ENCODE measurements at regions not wholly inside any gene's neighbourhood (a gene's known extent, or its start where the extent isn't known, plus 50 kb on each side); places are given as distances from the start of the nearest gene placed in this dataset.

GRCh38 chrX:130556951-130557350 is 155.2 kb downstream of the RBMX2 start:
- no peak overlapping the region for H3K9ac ChIP-seq (ENCODE audit: low read length)

GRCh38 chrX:130560544-130560943 is 158.8 kb downstream of the RBMX2 start:
- no peaks in the 10 kb centered on the region for H3K36me3 ChIP-seq (ENCODE audit: control insufficient read depth in 1 of 2, insufficient read depth in 2 of 2, low read length in 2 of 2)
- H3K27ac ChIP-seq (ENCODE audit: low read depth, low read length): no peak overlapping the region
- no peaks in the 10 kb centered on the region for H3K27me3 ChIP-seq (ENCODE audit: insufficient read depth, low read length)
- no peak overlapping the region for H2BK12ac ChIP-seq (ENCODE audit: low read length)
- H2AFZ ChIP-seq (ENCODE audit: insufficient read depth, low read length, poor library complexity): no peak overlapping the region
- no peak overlapping the region for H3K9ac ChIP-seq (ENCODE audit: low read length)
- no peak overlapping the region for H4K91ac ChIP-seq (ENCODE audit: low read depth, low read length)
- H3K23ac ChIP-seq (ENCODE audit: low read length): no peak overlapping the region
- H3K4me2 ChIP-seq (ENCODE audit: low read length): no peak overlapping the region
- H3K9me3 ChIP-seq (ENCODE audit: insufficient read depth, low read depth, low read length): no peaks in the 10 kb centered on the region
- no peak overlapping the region for H3K4me3 ChIP-seq (ENCODE audit: low read depth, low read length)
- no peak for DNase-seq
- no peak overlapping the region for H3K14ac ChIP-seq (ENCODE audit: low read length)
- no peaks in the 10 kb centered on the region for H3K79me2 ChIP-seq (ENCODE audit: control insufficient read depth, insufficient read depth, low read length, poor library complexity)
- H4K8ac ChIP-seq (ENCODE audit: low read depth, low read length): no peak overlapping the region
- no peak overlapping the region for H2BK120ac ChIP-seq (ENCODE audit: insufficient read depth, low read length, poor library complexity)
- no peaks in the 10 kb centered on the region for H3K79me1 ChIP-seq (ENCODE audit: low read length)
- H3K18ac ChIP-seq (ENCODE audit: low read length): no peak overlapping the region
- no peak overlapping the region for H2AK5ac ChIP-seq (ENCODE audit: low read length)
- H2BK5ac ChIP-seq (ENCODE audit: low read depth, low read length, poor library complexity): no peak overlapping the region
- no CpG with 5 or more reads among the region's 5 CpGs for WGBS (ENCODE audit: extremely low coverage, insufficient coverage, insufficient read length)
- H3K4me1 ChIP-seq (ENCODE audit: control insufficient read depth in 1 of 2, insufficient read depth in 2 of 2, low read length in 2 of 2): no peaks in the 10 kb centered on the region
- H3K4ac ChIP-seq (ENCODE audit: low read depth, low read length): no peak overlapping the region
- no peak overlapping the region for H4K12ac ChIP-seq (ENCODE audit: low read depth, low read length)

More at GRCh38 chrX:130556951-130557350, 155.2 kb downstream of the RBMX2 start:
- Histone ChIP-seq H2BK12ac (ENCODE audit: low read length) (no peak overlapping the region), H4K12ac (ENCODE audit: low read depth, low read length) (no peak overlapping the region), H3K27ac (ENCODE audit: low read depth, low read length) (no peak overlapping the region), H3K4me1 (ENCODE audit: control insufficient read depth in 1 of 2, insufficient read depth in 2 of 2, low read length in 2 of 2) (no peaks in the 10 kb centered on the region), H4K91ac (ENCODE audit: low read depth, low read length) (no peak overlapping the region), H4K8ac (ENCODE audit: low read depth, low read length) (no peak overlapping the region), H2AFZ (ENCODE audit: insufficient read depth, low read length, poor library complexity) (no peak overlapping the region), H3K27me3 (ENCODE audit: insufficient read depth, low read length) (no peaks in the 10 kb centered on the region), H3K79me1 (ENCODE audit: low read length) (no peaks in the 10 kb centered on the region), H3K14ac (ENCODE audit: low read length) (no peak overlapping the region), H3K79me2 (ENCODE audit: control insufficient read depth, insufficient read depth, low read length, poor library complexity) (no peaks in the 10 kb centered on the region), H2AK5ac (ENCODE audit: low read length) (no peak overlapping the region), H3K4ac (ENCODE audit: low read depth, low read length) (no peak overlapping the region), H2BK120ac (ENCODE audit: insufficient read depth, low read length, poor library complexity) (no peak overlapping the region), H3K18ac (ENCODE audit: low read length) (no peak overlapping the region), H3K36me3 (ENCODE audit: control insufficient read depth in 1 of 2, insufficient read depth in 2 of 2, low read length in 2 of 2) (no peaks in the 10 kb centered on the region), H3K23ac (ENCODE audit: low read length) (no peak overlapping the region), H3K4me3 (ENCODE audit: low read depth, low read length) (no peak overlapping the region), H2BK5ac (ENCODE audit: low read depth, low read length, poor library complexity) (no peak overlapping the region), H3K4me2 (ENCODE audit: low read length) (no peak overlapping the region), H3K9me3 (ENCODE audit: insufficient read depth, low read depth, low read length) (no peaks in the 10 kb centered on the region)
- no CpG with 5 or more reads among the region's 1 CpG for WGBS (ENCODE audit: extremely low coverage, insufficient coverage, insufficient read length)
- DNase-seq: no peak

- H2AK5ac ChIP-seq (ENCODE audit: low read length): no peak overlapping the region
- no peak overlapping the region for H3K18ac ChIP-seq (ENCODE audit: low read length)
- no peak for DNase-seq
- no peaks in the 10 kb centered on the region for H3K4me1 ChIP-seq (ENCODE audit: control insufficient read depth in 1 of 2, insufficient read depth in 2 of 2, low read length in 2 of 2)
- no peak overlapping the region for H2BK120ac ChIP-seq (ENCODE audit: insufficient read depth, low read length, poor library complexity)
- no peaks in the 10 kb centered on the region for H3K79me2 ChIP-seq (ENCODE audit: control insufficient read depth, insufficient read depth, low read length, poor library complexity)
- no peak overlapping the region for H3K27ac ChIP-seq (ENCODE audit: low read depth, low read length)
- no peak overlapping the region for H3K14ac ChIP-seq (ENCODE audit: low read length)
- H3K36me3 ChIP-seq (ENCODE audit: control insufficient read depth in 1 of 2, insufficient read depth in 2 of 2, low read length in 2 of 2): no peaks in the 10 kb centered on the region
- no peak overlapping the region for H4K12ac ChIP-seq (ENCODE audit: low read depth, low read length)
- no peak overlapping the region for H3K4me2 ChIP-seq (ENCODE audit: low read length)
- no CpG with 5 or more reads among the region's 1 CpG for WGBS (ENCODE audit: extremely low coverage, insufficient coverage, insufficient read length)
- H2AFZ ChIP-seq (ENCODE audit: insufficient read depth, low read length, poor library complexity): no peak overlapping the region
- H2BK5ac ChIP-seq (ENCODE audit: low read depth, low read length, poor library complexity): no peak overlapping the region
- no peak overlapping the region for H3K23ac ChIP-seq (ENCODE audit: low read length)
- H3K27me3 ChIP-seq (ENCODE audit: insufficient read depth, low read length): no peaks in the 10 kb centered on the region
- H4K91ac ChIP-seq (ENCODE audit: low read depth, low read length): no peak overlapping the region
- no peak overlapping the region for H3K4me3 ChIP-seq (ENCODE audit: low read depth, low read length)
- H3K9me3 ChIP-seq (ENCODE audit: insufficient read depth, low read depth, low read length): no peaks in the 10 kb centered on the region
- no peaks in the 10 kb centered on the region for H3K79me1 ChIP-seq (ENCODE audit: low read length)
- H3K9ac ChIP-seq (ENCODE audit: low read length): no peak overlapping the region
- H4K8ac ChIP-seq (ENCODE audit: low read depth, low read length): no peak overlapping the region
- H3K4ac ChIP-seq (ENCODE audit: low read depth, low read length): no peak overlapping the region
- H2BK12ac ChIP-seq (ENCODE audit: low read length): no peak overlapping the region
Measured at GRCh38 chrX:130561930-130562329, 160.1 kb downstream of the RBMX2 start.

GRCh38 chrX:130563476-130563875 is 161.7 kb downstream of the RBMX2 start:
- Histone ChIP-seq H4K8ac (ENCODE audit: low read depth, low read length) (no peak overlapping the region), H2BK120ac (ENCODE audit: insufficient read depth, low read length, poor library complexity) (no peak overlapping the region), H3K36me3 (ENCODE audit: control insufficient read depth in 1 of 2, insufficient read depth in 2 of 2, low read length in 2 of 2) (no peaks in the 10 kb centered on the region), H2AFZ (ENCODE audit: insufficient read depth, low read length, poor library complexity) (no peak overlapping the region), H3K18ac (ENCODE audit: low read length) (no peak overlapping the region), H3K4me2 (ENCODE audit: low read length) (no peak overlapping the region), H3K79me2 (ENCODE audit: control insufficient read depth, insufficient read depth, low read length, poor library complexity) (no peaks in the 10 kb centered on the region), H3K9me3 (ENCODE audit: insufficient read depth, low read depth, low read length) (no peaks in the 10 kb centered on the region), H2BK5ac (ENCODE audit: low read depth, low read length, poor library complexity) (no peak overlapping the region), H4K91ac (ENCODE audit: low read depth, low read length) (no peak overlapping the region), H3K27ac (ENCODE audit: low read depth, low read length) (no peak overlapping the region), H3K4ac (ENCODE audit: low read depth, low read length) (no peak overlapping the region), H3K4me3 (ENCODE audit: low read depth, low read length) (no peak overlapping the region), H2AK5ac (ENCODE audit: low read length) (no peak overlapping the region), H3K23ac (ENCODE audit: low read length) (no peak overlapping the region), H3K27me3 (ENCODE audit: insufficient read depth, low read length) (no peaks in the 10 kb centered on the region), H3K4me1 (ENCODE audit: control insufficient read depth in 1 of 2, insufficient read depth in 2 of 2, low read length in 2 of 2) (no peaks in the 10 kb centered on the region), H2BK12ac (ENCODE audit: low read length) (no peak overlapping the region), H3K79me1 (ENCODE audit: low read length) (no peaks in the 10 kb centered on the region), H3K14ac (ENCODE audit: low read length) (no peak overlapping the region), H4K12ac (ENCODE audit: low read depth, low read length) (no peak overlapping the region), H3K9ac (ENCODE audit: low read length) (no peak overlapping the region)
- DNase-seq: no peak
- WGBS (ENCODE audit: extremely low coverage, insufficient coverage, insufficient read length): no CpG with 5 or more reads among the region's 2 CpGs

All from trophoblast cell (in vitro differentiated cells and primary cell).